ENCODE measurements at regions not wholly inside any gene's neighbourhood (a gene's known extent, or its start where the extent isn't known, plus 50 kb on each side); places are given as distances from the start of the nearest gene placed in this dataset.

DNA sequence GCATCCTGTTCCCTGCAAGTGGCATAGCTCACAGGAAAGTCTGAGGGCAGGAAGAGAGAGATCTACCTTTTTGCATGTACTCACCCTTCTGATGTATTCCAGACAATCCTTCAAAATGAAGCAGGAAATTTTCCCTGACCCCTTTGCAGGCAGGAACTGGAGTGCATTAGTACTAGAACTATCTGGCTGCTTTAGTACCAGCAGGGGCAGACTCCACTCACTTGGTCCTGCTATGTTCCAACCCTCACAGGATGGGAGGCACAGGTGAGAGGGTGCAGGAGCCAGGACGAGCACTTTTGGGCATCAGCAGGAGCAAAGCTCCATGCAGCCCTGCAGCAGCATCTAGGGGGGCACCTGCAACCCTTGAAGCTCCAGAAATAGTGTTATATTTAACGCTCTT is 116.3 kb upstream of the IGF1 start:
- no peak for DNase-seq (ENCODE audit: low spot score)

DNA sequence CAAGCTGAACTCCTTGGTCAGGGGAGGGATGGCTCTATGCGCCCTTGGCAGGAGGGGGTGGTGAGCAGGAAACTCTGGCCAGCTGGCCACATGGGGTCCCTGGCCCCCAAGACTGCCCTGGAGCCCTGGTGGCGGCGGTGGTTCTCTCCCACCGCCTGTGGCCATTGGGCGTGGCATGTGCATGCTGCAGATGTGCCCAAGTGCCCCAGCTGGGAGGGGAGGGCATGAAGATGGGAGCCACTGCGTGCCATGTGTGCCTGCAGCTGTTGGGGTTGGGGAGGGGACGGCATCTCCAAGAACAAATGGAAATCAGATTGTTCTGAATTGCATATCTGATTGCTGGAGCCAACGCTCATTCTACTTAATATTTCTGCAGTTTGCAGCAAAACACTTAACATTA is 115.7 kb upstream of the IGF1 start:
- DNase-seq (ENCODE audit: low spot score): no peak

DNA sequence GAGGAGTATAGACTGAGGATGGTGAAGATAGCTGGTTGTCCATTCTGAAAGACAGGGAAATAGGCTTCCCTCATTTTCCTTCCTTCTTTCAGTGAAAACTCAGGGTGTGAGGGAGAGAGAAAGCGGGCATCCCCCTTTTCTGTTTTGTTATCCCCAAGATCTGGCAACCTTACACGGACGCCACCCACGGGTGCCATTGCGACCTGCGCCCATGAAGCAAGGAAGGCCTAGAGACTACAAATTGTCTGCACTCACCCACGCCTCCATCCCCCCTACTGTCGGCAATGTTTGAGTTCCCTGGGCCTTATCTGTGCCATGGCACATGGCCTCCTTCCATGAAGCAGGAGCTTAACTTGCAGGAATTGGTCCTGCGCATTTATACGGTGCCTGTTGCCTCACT is 115.0 kb upstream of the IGF1 start:
- no peak for DNase-seq (ENCODE audit: low spot score)

DNA sequence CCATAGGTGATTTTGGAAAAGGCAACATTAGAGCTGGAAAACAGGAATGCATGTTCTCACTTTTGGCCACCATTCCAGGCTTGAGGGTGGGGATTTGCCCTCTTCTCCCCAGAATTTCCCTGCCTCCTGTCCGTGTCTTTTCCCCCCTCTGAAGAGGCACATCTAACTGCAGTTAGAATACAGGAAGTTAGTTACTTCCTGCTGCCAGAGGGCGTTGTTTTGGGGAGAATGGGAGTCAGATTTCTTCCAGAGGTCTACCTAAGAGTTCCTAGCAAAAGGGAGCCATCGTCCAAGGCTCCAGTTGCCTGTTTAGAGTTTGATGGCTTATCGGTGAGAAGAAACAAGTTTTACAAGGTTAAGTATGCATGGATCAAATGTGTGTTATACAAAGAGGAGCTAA is 112.8 kb upstream of the IGF1 start:
- no peak for DNase-seq (ENCODE audit: low spot score)

DNA sequence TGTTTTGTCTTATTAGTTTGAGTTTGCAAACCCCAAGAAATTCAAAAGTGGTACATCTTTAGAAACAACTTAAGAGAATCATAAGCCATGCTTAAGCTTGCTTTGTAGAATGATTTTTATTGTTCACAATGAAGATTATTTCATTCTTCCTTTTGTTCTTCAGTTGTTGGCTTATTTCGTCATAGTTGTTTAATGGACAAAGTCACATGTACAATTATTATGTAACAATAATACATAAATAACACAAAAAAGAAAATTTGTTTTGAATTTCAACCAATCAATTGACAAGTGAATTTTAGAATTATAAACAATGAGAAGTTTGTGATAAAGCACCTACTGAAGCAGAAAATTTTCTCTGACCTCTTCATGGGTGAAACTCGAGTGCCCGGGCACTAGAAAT is 111.8 kb upstream of the IGF1 start:
- DNase-seq (ENCODE audit: low spot score): no peak

DNA sequence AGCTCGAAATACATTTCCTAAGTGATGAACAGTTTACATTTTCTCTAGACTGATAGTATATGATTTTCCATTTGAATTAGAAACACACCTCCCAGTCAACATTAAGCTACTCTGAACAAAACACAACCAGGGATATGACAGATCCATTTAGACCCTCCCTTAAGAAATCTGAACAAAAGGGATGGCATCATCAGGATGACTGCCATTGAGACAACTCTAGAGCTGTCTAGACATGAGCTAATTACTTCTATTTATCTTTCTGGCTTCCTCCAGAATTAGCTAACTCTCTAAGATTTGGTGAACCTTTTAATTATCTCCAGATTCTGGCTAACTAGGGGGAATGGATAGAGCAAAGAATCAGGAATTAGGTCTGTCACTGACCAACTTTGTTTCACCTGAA is 92.9 kb upstream of the IGF1 start:
- no peak for DNase-seq (ENCODE audit: low spot score)

DNA sequence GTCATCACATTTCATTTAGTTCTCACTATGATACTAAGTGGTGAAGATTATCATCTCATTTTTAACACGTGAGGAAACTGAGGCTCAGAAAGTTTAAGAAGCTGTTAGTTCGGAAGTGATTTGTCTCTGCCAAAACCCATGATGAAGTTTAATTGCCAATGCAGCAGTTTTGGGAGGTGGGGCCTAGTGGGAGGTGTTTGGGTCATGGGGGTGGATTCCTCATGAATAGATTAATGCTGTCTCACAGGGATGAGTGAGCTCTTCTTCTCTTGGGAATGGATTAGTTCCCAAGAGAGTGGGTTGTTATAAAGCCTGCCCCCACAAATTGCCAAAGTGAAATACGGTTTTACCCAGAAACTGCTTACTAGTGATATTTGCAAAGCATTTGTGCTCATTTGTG is 91.5 kb upstream of the IGF1 start:
- no peak for DNase-seq (ENCODE audit: low spot score)

DNA sequence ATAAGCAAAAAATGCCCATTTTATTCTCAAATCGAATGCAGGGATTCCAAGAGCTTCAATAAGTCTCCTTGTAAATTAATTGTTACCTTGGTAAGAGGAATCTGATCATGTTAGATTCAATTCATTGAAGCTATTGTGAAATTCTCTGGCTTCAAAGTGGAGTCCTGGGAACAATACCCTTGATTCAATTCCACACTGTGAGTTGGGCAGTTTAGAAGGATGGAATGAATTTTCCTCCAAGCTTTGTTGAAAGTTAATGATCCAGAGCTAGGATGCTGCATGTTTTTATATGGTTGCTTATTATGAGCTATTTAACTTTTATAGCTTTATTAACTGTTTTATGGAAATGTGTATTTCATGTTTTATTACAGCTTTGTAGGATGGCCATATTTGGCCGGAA is 89.9 kb upstream of the IGF1 start:
- no peak for DNase-seq (ENCODE audit: low spot score)

DNA sequence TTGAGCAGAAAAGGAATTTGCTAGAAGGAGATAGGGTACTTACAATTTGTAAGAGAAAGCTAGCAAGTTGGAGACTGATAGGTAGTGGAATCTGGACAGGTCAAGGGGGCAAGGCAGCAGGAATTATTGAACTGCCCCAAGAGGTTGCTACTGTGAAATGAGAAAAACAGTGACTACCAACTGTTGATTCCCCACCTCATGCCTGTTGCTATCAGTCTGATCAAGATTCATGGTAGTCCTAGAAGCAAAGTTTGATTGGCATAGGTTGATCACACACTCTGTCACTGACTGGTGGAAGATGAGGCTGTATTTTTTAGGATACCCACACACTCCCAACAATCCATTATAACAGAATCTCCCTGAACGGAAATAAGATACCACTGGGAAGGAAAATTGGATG is 89.4 kb upstream of the IGF1 start:
- no peak for DNase-seq (ENCODE audit: low spot score)

DNA sequence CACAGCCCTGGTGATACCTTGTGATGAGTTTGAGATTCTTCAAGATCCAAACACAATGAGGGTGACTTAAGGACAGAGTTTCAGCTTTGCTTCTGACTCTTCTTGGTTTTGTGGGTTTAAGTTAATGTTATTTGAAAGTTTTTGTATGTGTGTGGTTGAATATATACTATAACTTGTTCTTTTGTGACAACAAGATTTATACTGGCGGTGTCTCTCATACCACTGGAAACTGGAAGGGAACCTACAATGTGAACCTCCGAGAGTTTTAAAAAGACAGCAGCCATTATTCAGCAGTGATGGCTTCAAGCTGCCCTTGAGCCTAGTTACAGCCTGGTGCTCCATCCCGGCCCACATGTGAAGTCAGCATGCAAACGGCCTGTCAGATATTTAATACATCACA is 87.9 kb upstream of the IGF1 start:
- no peak for DNase-seq (ENCODE audit: low spot score)

DNA sequence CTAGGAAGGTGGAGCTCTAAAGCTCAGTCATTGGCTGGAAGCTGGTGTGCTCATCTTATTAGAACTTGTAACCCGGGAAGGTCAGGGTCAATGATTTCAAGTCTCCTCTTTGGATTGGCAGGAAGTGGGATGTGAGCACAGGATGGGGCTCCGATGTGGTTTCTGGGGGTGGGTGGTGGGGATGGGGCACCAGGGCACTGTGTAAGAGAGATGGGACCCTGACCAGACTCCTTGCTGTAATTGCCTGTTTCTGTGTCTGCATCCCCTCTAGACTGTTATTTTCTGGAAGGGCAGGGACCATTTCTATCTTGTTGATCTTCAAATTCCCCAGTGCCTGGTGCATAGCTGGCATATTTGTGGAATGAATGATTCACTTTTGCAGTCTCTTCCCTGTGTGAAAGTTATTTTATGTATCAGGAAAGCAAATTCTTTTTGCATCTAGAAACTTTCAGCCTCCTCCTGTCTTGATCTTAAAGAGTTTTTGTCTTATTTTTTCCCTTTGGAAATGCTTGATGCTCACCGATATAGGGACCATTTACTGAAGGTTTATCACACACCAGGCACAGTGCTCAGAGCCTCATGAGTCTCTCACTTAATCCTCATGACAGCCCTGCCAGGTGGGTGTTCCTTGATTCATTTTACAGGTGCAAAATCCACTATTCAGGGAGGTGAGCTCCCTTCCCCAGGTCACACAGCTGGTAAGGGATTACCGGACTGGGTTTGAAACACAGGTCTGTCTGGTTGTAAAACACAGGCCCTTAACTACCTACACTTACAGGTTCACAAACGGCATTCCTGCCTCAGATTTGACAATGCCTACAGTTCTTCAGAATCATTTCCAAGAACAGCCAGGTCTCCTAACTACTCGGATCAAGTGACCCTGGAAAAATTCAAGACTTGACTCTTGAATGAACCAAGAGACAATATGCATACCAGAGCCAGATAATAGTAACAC is 86.9 kb upstream of the IGF1 start:
- peak; percentile 29 for DNase-seq (ENCODE audit: low spot score)

DNA sequence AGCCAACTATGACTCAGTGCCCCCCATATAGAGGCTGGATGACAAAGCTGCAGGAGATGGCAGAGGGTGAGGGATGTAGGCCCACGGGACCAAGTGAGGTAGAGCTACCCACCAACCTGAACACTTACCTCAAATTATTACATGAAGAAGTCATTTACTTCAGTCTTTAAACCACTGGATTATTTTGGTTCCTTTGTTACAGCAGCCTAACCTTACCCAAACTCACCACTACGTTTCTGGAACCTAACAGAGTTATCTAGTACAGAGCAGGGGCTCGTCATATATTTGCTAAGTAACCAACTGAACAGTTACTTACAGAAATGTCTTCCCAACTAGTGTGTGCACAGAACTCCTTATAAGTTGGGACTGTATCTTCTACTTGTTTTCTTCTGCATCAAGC is 85.2 kb upstream of the IGF1 start:
- no peak for DNase-seq (ENCODE audit: low spot score)

DNA sequence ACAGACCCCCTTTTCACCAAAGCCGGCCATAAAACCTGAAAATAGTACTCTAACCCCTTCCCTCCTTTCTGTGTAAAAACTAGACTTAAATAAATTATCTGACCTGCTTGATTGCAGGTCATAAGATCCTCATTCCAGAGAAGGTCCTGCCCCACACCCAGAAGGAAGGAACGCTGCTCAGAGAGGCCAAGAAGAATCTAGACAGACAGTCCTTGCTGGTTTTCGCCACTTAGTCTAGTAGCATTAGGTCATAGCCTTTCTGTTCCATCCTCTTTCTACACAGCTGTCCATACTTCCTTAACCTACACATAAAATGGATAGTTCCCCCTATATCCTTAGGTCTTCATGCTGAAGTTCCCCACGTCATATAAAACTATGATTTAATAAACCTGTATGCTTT is 83.7 kb upstream of the IGF1 start:
- DNase-seq (ENCODE audit: low spot score): peak; percentile 90

DNA sequence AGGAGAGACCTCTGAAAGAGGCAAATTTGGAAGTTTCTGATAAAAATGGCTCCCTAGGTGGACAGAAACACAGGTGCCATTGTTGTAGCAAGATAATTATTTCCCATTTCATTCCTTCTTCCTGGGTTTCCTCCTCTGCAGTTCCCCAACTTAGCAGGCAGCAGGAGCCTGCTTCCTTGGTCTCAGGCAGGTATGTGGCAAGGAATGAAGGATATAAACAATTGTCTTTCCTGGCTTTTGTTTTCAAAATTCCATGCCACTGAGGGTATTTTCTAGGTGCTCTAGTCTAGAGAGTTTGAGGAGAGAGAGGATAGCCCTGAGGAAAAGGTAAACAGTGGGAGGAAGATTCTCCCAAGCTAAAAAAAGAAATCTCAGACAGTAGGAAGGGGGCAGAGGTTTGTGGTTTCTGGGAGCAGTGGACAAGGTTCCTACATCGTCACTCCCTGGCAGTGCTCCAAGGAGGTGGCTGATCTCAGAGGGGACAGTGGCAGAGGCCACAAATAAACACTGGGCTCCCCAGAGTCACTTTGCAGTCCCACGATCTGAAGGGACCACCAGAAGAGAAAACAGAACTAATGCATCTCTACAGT is 82.6 kb upstream of the IGF1 start:
- DNase-seq (ENCODE audit: low spot score): peak; percentile 87

DNA sequence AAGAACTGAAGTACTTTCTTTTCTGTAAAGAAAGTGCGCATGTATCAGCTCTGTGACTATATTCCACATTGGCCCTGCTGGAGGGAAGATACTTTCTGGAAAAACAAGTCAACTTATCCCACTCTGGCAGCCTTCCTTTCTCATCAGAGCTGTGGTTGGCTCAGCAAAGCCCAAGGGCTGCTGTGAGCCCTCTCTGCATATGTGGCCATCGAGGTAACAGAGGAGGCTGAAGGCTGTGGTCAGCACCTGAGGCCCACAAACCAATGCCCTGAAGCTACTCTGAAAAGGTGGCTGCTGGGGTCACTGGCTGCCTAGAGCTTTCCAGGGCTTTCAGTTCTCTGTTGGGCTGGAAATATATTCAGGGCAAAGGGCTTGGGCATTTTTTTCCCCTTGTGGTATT is 70.8 kb upstream of the IGF1 start:
- DNase-seq (ENCODE audit: low spot score): no peak

DNA sequence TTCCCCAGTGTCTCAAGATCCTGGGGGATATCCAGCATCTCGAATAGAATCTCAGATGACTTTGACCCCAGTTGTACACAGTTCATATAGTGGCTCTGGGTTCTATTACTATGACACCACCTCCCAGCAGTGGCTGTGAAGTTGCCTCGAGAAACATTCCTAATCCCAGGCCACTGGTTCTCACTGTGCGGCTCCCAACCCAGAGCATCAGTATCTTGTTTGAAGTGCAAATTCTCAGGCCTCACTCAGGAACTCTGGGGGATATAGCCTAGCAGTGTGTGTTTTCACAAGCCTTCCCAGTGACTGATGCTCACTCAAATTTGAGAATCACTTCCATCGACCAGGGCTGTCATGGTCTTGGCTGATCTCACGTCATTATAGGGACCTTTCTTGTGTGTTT is 69.3 kb upstream of the IGF1 start:
- DNase-seq (ENCODE audit: low spot score): no peak

DNA sequence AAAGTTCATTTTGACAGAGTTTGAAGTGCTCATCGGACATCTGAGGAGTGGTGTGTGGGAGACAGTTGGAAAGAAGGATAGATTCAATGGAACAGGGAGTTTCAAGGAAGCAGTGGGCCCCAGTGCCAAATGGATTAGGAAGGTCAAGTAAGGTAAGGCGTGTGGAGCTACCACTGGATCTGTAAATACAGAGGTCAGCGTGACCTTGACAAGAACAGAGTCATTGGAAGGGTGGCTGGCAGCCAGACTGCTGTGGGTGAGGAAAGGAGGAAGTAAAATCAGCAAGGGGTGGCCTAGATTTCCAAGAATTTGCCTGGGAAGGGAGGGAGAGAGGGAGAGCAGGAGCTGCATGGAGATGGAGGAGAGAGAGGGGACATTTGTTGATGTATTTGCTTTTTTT is 68.2 kb upstream of the IGF1 start:
- DNase-seq (ENCODE audit: low spot score): no peak

DNA sequence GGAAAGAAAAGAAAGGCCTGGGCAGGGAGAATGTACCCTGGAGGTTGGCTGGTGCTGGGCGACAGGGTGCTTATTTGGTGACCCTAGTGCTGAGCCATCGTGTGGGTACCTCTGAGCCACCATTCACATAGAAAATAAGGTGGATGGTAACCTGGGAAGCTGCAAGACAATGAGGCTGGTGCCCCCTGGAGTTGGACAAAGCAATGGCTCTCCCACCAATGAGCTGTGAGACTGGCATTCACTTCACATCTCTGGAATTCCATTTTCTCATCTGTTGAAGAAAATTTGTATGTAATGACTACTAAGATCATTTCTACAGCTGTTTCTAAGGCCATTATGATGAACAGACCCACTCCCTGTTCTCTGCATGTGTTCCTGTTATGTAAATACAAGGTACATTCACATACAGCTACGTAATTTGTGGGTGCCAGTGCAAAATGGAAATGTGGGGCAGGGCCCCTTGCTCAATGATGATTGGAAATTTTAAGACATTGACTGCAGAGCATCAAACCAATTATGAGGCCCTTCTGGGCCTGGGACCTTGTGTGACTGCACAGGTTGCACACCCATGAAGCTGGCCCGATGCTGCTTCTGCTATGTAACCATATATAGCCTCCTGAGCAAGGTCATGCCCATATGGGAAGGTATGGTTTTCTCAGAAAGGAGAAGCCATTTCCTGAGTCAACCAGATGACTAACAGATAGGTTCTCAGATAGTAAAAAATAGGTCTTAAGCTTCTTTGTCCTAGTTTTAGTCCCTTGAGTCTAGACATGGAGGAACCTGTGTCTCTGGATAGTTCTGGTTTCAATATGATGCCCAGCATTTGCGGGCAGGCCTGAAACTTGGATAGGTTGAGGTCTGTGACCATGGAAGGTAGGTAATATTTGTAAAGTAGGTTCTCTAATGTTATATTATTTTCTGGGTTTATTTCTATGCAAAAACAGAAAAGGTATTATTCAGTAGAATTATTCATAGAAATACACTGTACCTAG is 63.4 kb upstream of the IGF1 start:
- peak; percentile 17 for DNase-seq (ENCODE audit: low spot score)

DNA sequence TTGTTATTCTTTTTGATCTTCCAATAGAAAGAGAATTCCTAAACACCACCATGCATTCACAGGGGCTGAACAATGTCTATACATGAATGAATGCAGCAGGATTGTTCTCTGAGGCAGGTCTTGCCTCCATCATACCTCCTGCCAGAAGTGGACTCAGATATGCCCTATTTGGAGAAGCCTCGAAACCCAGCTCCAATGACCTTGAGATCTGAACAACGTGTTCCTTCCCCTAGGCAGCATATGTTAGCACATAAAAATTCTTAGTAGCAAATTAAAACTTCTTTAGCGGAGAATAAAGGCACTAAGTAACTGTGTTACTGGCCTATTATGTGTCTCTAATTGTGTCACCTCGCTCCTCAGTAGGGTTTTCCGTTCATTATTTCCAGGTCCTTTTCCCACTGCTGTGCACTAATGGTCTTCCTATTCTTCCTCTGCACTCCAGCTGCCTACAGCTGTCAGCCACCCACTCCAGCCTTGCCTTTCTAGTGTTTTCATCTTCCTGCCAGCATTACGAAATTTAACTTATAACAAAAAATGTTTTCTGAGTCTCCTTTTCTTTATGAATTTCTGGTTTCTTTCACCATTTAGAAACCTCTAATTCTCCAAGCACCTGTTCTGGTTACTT is 62.6 kb upstream of the IGF1 start:
- DNase-seq (ENCODE audit: low spot score): no peak

DNA sequence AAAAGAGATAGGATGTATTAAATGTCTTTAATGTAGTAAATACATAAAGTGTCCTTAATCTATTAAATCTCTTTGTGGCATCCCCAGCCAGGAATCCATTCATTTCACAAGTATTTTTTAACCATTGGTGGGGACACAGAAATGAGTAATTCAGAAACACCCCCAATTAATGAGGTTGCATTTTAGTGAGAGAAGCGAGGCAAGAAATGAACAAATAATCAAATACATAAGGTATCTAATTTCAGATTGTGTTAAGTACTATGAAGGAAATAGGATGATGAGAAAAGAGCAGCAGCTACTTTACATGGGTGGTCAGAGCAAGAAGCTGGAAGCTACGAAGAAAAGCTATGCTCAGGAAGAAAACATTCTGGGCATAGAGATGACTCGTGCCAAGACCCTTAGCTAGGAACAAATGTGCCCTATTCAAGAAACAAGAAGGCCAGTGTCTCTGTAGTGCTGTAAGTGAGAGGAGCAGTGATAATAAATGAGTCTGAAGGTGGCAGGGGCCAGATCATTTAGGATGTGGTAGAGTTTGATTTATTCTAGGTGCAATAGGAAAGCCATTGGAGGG is 60.5 kb upstream of the IGF1 start:
- DNase-seq (ENCODE audit: low spot score): no peak

Data from HT-29 (cell line).